Activated T-helper 9 cell treated with anti-CD3 and anti-CD28 coated beads, Interleukin-2, amount 50 U/mL, for 16 hours (primary cell): ENCODE measurements at regions not wholly inside any gene's neighbourhood (a gene's known extent, or its start where the extent isn't known, plus 50 kb on each side); places are given as distances from the start of the nearest gene placed in this dataset.
"Not testable (repeated sequence)": the region's sequence is repeated elsewhere in the genome, so short reads cannot be mapped to it uniquely, and the experiment has no call there.

Source experiments
- DNase-seq: peaks from one replicate; pipeline ENCODE4 v3.0.0-alpha.2; 2020; ENCODE audit warnings: low read depth

GRCh38 chr3:26369133-26369532 lies 253.4 kb upstream of the LRRC3B start:
- DNase-seq, result no peak

GRCh38 chr3:26375843-26376530 lies 246.6 kb upstream of the LRRC3B start:
- DNase-seq, result no peak

GRCh38 chr3:26381411-26381810 lies 241.2 kb upstream of the LRRC3B start:
- DNase-seq, result no peak

- DNase-seq, result no peak
Observed at GRCh38 chr3:26406636-26407035, 215.9 kb upstream of the LRRC3B start.

- no peak for DNase-seq
Observed at GRCh38 chr3:26418553-26418952, 204.0 kb upstream of the LRRC3B start.

- DNase-seq, result no peak
Observed at GRCh38 chr3:26422415-26422814, 200.2 kb upstream of the LRRC3B start.

- DNase-seq, result no peak
Observed at GRCh38 chr3:26425076-26425475, 197.5 kb upstream of the LRRC3B start.

- DNase-seq, result no peak
Observed at GRCh38 chr3:26428992-26429391, 193.6 kb upstream of the LRRC3B start.

- no peak for DNase-seq
Observed at GRCh38 chr3:26437678-26438077, 184.9 kb upstream of the LRRC3B start.

- no peak for DNase-seq
Observed at GRCh38 chr3:26438325-26438940, 184.1 kb upstream of the LRRC3B start.

GRCh38 chr3:26438981-26439884 lies 183.3 kb upstream of the LRRC3B start:
- DNase-seq, result no peak

- no peak for DNase-seq
Observed at GRCh38 chr3:26449996-26450395, 172.6 kb upstream of the LRRC3B start.

GRCh38 chr3:26452363-26452762 lies 170.2 kb upstream of the LRRC3B start:
- no peak for DNase-seq

GRCh38 chr3:26460985-26461384 lies 161.6 kb upstream of the LRRC3B start:
- DNase-seq, result no peak

GRCh38 chr3:26472345-26472744 lies 150.2 kb upstream of the LRRC3B start:
- no peak for DNase-seq

- DNase-seq, result no peak
Observed at GRCh38 chr3:26474706-26475105, 147.9 kb upstream of the LRRC3B start.

GRCh38 chr3:26480377-26480776 lies 142.2 kb upstream of the LRRC3B start:
- no peak for DNase-seq

GRCh38 chr3:26484140-26484539 lies 138.4 kb upstream of the LRRC3B start:
- DNase-seq, result no peak

GRCh38 chr3:26498271-26498670 lies 124.3 kb upstream of the LRRC3B start:
- no peak for DNase-seq

GRCh38 chr3:26505399-26505798 lies 117.2 kb upstream of the LRRC3B start:
- no peak for DNase-seq

GRCh38 chr3:26514445-26515029 lies 108.0 kb upstream of the LRRC3B start:
- DNase-seq, result not testable (repeated sequence)

- no peak for DNase-seq
Observed at GRCh38 chr3:26515351-26515750, 107.2 kb upstream of the LRRC3B start.

- DNase-seq, result no peak
Observed at GRCh38 chr3:26521261-26521660, 101.3 kb upstream of the LRRC3B start.
